Hematopoietic multipotent progenitor cell treated with erythropoietin and hydrocortisone succinate and interleukin-3 and kit ligand, for 15 days (in vitro differentiated cells): ENCODE measurements at regions not wholly inside any gene's neighbourhood (a gene's known extent, or its start where the extent isn't known, plus 50 kb on each side); places are given as distances from the start of the nearest gene placed in this dataset.

Source experiments
- DNase-seq: peaks from one replicate; pipeline ENCODE4 v3.0.0-alpha.2; 2015; ENCODE audit warnings: low spot score

- DNase-seq: no peak
These were observed 341.4 kb upstream of the PODXL start for GRCh38 chr7:131897790-131898165.

DNA sequence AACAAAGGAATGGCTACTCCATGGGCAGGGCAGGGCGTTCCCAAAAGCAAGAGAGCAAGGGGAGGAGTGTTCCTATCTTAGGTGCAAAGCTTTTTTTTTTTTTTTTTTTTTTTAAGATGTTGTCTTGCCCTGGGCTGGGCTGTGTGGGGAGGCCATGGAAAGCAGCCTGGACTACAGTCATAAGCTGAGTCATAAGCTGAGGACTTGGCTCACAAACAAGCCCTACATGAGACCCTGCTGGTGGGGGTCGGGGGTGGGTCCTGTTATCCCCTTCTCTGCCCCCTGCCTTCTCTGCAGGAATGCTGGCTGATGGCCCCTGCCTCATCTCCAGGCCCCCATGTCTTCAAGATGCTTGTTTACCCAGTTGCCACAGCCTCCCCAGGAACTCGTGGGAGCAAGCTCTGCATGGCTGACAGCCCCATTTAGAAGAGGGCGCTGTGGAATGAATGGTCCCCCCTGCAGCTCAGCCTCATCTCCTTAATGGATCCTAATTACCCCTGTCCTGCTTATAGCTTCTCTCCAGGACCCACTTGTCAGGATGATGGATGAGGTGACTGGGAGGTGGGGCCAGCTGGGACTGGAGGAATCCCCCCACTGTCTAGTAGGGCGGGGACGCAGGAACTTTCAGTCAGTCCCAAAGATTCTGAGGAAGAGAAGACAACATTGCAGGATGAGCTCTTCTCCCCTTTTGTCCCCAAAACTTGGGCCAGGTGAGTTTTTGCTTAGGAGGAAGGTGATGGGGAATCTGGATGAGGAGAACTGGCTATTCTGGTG, 340.8 kb upstream of the PODXL start:
- DNase-seq: no peak

DNA sequence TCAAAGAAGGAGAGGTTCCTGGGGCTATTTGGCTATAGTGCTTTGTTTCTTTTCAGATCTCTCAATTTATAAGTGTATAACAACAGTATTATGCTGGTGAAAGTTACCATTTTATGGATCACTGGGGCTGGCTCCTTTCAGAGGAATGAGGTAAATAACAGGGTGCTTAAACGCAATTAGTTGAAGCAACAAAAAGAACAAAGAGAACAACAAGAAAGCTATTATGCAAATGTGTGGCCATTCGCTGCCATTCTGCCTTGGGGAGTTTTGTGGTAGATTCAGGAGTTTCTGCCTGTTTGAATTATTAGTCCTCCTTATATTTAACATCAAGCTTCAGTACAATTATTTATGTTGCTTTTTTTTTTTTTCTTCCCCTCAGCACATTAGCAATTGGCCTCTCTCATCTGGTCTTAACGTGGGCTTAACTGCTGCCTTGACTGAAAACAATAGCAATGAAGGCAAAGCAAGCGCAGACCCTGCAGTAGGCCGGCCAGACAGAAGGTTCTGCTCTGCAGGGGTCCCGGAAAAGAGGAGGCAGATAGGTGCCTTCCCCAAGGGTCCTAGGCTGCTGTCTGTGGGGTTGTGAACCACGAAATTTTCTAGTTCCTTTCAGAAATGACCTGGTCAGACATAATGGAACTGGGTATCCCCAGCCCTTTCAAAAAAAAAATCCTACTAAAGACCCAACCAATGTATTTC, 339.9 kb upstream of the PODXL start:
- no peak for DNase-seq

- DNase-seq: no peak
These were observed 339.2 kb upstream of the PODXL start for GRCh38 chr7:131895541-131896164.

DNA sequence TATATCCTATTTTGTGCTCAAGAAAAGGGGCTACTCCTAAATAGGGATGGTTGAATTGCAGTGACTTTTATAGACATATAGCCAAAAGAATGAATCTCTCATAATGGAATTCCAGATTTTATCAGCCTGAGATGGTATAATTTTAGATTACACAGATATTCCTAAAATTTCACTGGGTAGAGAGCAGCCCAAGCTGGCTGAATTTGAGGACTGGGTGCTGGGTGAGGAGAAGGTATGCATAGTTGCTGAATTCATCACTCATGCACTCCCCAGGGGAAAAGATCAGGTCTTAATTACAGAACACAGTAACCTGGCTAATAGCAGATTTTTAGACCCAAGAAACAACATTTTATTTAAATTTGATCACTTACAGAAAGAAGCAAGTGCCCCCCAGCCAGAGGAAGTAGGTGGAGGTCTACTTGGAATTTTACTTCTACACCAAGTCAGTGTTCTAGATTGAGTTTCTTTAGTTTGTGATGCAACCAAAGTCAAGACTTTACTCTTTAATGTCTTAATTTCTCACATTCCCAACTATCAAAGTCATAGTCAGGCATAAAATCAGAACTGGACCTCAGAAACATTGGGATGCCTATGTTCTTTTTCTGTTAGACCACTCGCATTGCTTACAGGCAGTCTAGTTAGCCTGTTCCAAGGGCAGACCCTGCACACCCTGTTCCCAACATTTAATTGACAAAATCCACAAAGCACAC, 337.4 kb upstream of the PODXL start:
- DNase-seq: no peak

- no peak for DNase-seq
These were observed 333.7 kb upstream of the PODXL start for GRCh38 chr7:131890176-131890575.

- DNase-seq: no peak
These were observed 333.2 kb upstream of the PODXL start for GRCh38 chr7:131889572-131890150.

GRCh38 chr7:131883769-131884168, 327.3 kb upstream of the PODXL start:
- no peak for DNase-seq

- no peak for DNase-seq
These were observed 326.8 kb upstream of the PODXL start for GRCh38 chr7:131883196-131883595.

GRCh38 chr7:131882321-131882720, 325.9 kb upstream of the PODXL start:
- no peak for DNase-seq

DNA sequence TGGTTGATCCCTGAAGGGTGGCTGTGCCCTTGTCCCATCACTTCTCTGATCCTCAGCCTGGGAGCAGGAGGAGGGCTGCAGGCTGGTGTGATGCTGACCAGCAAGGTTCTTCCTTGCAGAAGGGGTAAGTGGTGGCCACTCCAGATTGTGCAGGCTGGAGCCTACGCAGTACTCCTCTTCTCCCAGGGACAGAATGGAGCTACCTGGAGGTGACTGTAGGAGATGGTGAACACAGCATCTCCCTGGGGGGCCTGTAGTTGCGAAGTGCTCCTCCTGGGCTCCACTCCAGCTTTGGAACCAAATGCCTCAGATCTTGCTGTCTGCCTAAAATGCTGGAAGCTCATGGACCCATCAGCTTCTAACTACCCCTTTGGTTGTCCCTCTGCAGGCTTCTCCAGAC, 323.6 kb upstream of the PODXL start:
- DNase-seq: no peak

DNA sequence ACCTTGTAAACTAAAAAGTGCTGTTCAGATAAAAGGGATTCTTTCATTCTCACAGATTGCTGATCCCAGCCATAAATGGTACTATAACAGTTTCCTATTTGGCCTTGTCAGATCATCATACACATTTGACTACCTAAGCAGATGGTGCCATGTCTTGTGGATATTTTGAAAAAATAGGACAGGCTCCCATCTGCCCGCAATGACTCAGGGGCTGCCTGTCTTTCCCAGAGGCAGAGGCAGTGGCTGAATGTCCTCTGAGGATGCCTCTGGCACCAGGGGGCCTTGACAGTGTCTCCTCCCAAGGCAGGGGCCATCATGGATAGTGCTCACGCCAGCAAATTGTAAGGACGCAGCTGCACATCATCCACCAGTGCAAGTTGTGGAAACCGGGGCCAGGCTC, 323.0 kb upstream of the PODXL start:
- no peak for DNase-seq

GRCh38 chr7:131878777-131879176, 322.3 kb upstream of the PODXL start:
- no peak for DNase-seq

DNA sequence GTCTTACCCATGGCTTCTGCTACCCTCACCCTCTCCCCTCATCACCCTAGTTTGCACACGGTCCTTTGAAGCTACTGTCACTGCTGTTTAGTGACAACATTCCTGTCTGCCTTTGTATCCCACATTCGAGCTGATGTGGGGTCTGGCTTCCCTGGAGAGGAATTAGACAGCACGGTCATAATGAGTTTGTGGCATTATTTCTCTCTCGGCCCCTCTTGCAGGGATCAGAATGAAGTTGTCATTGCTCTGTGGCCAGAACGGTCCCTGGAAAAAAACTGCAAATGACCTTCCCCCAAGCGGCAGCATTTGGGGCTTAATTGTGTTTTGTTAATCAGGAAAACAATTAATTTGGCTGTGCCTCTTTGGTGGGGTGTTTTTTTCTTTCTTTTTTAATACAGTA, 317.2 kb upstream of the PODXL start:
- no peak for DNase-seq

GRCh38 chr7:131869986-131870385, 313.6 kb upstream of the PODXL start:
- DNase-seq: no peak

DNA sequence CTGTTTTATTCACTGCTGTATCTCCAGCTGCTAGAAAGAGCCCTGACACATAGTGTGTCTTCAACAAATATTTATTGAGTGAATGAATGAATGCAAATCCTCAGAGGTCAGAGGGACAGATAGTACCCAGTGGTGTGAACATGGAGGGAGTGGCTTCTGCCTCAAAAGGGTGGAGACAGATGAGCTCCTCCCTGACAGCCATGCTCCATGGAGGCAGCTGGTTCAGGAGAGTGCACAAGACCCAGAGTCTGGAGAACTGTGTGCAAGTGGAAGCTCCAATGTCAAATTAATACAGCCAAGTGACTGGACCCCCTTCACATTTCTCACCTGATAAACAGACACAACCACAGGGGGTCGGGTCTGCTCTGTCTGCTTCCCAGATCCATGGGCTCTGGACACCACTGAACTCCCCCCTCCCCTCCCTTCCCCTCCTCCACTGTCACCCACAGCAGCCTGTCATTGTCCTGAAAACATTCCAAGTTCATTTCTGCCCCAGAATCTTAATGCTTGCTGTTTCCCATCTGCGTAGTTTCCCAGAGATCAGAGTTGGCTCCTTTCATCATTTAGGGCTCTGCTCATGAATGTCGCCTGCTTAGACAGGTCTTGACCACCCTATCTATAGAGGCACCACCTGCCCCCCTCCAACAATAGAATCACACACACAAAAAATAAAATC, 312.9 kb upstream of the PODXL start:
- no peak for DNase-seq

- DNase-seq: no peak
These were observed 311.0 kb upstream of the PODXL start for GRCh38 chr7:131867461-131867860.

DNA sequence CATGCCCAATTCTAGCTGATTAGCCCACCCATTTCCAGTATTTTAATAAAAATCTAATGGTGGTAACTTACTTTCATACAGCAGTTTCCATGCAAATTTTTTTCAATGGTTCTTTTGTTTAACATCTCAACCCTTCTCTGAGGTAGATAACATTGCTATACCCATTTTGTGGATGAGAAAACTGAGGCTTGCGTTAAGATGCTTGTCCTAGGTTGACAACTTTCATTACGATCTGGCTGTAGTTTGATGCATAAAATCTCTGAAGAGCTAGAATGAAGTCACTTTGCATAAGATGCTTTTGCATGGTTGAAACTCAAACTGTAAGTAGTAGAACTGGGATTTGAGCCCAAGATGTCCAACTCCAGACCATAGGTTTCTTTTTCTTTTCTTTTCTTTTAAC, 309.5 kb upstream of the PODXL start:
- DNase-seq: no peak

- no peak for DNase-seq
These were observed 305.4 kb upstream of the PODXL start for GRCh38 chr7:131861620-131862346.

DNA sequence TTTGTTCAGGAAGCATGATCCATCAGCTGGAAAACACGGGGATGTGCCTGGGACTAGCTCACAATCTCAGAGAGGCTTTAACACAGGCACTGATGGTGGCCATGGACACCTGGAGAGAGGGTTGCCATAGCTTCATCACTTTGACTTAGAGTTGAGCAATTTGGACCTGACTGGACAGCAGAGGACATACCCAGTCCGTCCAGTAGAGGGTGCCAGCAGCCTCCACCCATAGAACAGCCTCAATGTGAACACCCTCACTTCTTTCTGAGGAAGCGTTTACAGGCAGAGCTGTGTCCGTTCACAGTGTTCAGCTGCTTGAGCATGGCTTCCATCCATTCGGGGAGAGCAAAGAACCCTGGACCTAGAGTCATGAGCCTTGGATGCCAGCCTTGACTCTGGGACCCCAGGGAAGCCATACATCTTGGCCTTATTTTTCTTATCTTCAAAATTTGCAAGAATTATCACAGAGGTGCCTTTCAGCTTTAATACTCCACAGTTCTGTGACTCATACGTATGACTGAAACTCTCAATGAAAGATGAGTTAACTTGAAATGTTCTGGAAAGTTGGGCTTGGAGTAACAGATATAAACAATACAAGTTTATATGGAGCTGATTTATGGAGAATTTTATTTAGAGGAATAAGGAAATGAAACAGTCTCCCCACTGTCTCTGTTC, 302.9 kb upstream of the PODXL start:
- DNase-seq: peak; percentile 12

DNA sequence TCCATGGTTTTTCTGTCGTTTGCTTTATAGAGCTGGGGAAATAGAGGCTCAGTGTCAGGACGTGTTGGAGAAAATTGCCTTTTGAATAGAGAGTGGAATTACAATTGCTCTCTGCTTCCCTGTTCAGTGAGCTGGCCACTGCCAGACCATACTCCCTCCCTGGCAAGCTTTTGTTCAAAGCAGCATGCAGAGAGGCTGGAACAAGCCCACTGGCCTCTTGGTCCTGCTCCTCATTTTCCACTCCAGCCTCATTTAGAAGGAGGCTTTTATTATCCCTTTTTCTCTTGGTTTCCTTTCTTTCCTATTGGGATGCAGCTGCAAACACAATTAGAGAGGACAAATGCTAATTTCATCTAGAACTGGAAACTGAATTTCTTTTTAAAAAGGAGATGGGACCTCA, 302.2 kb upstream of the PODXL start:
- no peak for DNase-seq
